ENCODE measurements at regions not wholly inside any gene's neighbourhood (a gene's known extent, or its start where the extent isn't known, plus 50 kb on each side); places are given as distances from the start of the nearest gene placed in this dataset.
"Not testable (repeated sequence)": the region's sequence is repeated elsewhere in the genome, so short reads cannot be mapped to it uniquely, and the experiment has no call there.

DNA sequence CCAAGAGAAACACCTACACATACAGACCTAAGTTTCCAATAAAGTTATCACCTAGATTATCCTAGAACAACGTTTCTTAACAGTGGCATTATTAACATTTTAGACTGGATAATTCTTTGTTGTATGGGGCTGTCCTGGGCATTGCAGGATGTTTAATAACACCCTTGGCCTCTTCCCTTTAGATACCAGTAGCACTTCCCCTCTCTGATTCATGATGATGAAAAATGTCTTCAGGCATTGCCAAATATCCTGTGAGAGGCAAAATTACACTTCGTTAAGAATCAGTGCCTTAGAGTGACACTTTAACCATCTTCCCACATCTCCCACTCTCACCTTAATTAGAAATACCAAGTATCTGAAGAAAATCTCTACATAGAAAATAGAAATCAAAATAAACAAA is 352.6 kb downstream of the CGGBP1 start:
- DNase-seq: no peak

- DNase-seq: no peak
These were observed 356.2 kb downstream of the CGGBP1 start for GRCh38 chr3:87702600-87702999.

DNA sequence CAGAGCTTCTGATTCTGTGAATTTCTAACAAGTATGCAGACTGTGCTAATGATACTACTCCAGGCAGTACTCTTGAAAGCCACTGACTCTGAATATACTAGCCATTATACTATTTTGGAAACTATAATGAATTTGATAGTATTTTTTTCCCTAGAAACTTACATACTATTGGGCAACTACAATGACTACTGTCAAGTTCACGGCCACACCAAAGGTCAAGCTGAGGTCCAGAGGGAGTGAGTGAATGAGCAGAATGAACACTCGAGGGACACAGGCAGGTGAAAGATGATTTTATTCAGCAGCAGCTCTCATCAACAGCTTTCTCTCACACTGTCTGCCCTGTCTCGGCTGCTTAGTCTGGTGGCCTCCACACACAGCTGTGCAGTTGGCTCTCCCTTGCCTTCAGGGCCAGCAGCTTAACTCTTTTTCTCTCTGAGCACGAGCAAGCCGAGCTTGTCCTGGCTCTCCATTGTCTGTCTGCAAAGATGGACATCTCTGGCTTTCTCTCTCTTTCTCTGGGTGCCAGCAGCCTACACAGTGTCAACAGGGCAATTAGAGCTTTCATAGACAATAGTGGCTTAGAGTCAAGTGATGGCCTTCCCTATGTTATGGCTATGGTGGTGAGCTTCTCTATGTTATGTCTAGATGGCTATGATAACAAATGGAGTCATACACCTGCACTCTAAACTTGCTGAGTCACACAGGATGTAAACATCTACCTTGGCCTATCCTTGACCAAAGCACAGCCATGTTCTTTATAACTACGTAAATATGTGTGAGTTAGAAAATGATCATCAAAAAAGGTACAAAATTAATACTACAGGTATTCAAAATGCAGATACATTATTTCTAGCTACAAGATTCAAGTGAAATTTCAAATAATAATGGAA is 362.4 kb downstream of the CGGBP1 start:
- no peak for DNase-seq

- peak; percentile 64 for DNase-seq
These were observed 364.1 kb downstream of the CGGBP1 start for GRCh38 chr3:87694678-87695077.

- no peak for DNase-seq
These were observed 367.7 kb downstream of the CGGBP1 start for GRCh38 chr3:87691109-87691508.

DNA sequence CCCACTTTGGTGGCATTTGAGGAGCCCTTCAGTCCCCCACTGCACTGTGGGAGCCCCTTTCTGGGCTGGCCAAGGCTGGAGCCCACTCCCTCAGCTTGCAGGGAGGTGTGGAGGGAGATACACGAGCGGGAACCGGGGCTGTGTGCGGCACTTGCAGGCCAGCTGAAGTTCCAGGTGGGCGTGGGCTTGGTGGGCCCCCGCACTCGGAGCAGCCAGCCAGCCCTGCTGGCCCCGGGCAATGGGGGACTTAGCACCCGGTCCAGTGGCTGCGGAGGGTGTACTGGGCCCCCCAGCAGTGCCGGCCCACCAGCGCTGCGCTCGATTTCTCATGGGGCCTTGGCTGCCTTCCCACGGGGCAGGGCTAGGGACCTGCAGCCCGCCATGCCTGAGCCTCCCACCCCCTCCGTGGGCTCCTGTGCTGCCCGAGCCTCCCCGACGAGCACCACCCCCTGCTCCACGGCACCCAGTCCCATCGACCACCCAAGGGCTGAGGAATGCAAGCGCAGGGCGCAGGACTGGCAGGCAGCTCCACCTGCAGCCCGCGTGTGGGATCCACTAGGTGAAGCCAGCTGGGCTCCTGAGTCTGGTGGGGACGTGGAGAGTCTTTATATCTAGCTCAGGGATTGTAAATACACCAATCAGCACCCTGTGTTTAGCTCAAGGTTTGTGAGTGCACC is 379.7 kb downstream of the CGGBP1 start:
- DNase-seq: not testable (repeated sequence)

GRCh38 chr3:87674397-87675161 is 384.2 kb downstream of the CGGBP1 start:
- DNase-seq: no peak

GRCh38 chr3:87673132-87673531 is 385.7 kb downstream of the CGGBP1 start:
- DNase-seq: no peak

DNA sequence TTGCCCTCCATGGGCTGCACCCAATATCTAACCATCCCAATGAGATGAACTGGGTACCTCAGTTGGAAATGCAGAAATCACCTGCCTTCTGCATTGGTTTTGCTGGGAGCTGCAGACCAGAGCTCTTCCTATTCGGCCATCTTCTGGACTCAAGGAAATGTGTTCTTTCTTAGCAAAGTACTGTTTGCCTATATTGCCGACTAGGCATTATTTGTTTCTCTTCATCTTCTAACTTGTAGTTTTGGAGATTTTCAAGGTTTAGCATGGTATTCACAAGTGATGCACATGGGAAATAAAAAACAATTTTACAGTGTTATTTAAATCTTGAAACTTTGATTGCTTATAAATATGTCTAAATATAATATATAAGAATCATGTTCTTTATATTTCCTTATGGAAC is 377.8 kb upstream of the POU1F1 start:
- DNase-seq: no peak

GRCh38 chr3:87653138-87653537 is 376.8 kb upstream of the POU1F1 start:
- not testable (repeated sequence) for DNase-seq

GRCh38 chr3:87634426-87634825 is 358.0 kb upstream of the POU1F1 start:
- DNase-seq: no peak

- no peak for DNase-seq
These were observed 350.9 kb upstream of the POU1F1 start for GRCh38 chr3:87627316-87627715.

- no peak for DNase-seq
These were observed 350.2 kb upstream of the POU1F1 start for GRCh38 chr3:87626546-87626945.

- DNase-seq: no peak
These were observed 349.5 kb upstream of the POU1F1 start for GRCh38 chr3:87625876-87626275.

DNA sequence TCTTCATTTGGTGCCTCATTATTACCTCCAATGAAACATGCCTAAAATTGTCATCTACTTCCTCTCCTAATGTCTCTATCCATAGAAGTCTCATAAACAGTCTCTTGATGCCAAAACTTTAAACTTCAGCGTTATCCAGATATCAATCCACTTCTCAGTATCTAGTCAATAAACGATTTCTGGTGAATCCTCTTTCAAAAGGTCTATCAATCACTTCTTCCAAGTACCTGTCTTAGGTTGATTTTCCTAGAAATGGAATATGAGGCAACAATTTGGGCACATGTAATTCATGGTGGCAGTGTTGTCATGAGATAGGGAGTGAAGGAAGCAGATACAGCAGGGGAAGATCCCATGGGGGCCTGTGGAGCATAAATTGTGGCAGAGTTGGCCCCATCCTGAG is 348.5 kb upstream of the POU1F1 start:
- no peak for DNase-seq

- DNase-seq: no peak
These were observed 345.3 kb upstream of the POU1F1 start for GRCh38 chr3:87621667-87622066.

GRCh38 chr3:87615506-87615905 is 339.1 kb upstream of the POU1F1 start:
- DNase-seq: no peak

- no peak for DNase-seq
These were observed 338.6 kb upstream of the POU1F1 start for GRCh38 chr3:87614998-87615397.

DNA sequence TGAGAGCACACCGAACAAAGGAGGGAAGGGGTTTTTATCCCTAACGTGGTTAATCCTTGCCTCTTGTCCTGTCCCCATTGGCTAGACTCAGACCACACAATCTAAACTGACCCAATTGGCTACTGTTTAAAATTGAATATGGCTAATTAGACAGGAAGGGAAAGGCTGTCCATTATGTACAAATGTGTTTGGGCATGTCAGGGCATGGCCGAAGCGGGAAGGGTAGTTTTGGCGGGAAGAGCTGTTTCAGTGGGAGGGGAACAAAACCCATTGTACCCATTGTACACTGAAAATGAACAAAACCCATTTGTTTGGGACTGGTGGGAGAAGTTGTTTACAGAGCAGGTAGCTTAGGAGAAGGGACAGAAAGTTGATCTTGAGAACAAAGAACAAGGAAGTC is 330.9 kb upstream of the POU1F1 start:
- no peak for DNase-seq

DNA sequence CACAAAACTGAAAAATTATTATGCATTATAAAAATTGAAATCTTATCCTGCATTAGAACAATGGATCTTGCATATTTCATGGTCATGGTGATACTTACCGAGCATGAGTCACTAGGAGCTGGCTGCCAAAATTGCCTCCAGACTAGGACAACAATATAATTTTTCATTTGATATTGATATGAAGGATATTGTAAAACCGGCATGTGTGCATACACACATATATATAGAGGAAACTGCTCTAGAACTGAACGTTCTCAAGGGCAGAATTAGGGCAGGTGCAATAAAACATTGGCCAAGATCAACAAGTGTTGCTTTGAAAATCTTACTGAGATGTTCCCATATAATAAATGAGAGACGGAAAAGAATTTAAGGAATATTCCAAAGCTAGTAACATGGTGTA is 319.4 kb upstream of the POU1F1 start:
- DNase-seq: no peak

GRCh38 chr3:87581240-87581639 is 304.9 kb upstream of the POU1F1 start:
- no peak for DNase-seq

GRCh38 chr3:87576752-87577151 is 300.4 kb upstream of the POU1F1 start:
- DNase-seq: no peak

DNA sequence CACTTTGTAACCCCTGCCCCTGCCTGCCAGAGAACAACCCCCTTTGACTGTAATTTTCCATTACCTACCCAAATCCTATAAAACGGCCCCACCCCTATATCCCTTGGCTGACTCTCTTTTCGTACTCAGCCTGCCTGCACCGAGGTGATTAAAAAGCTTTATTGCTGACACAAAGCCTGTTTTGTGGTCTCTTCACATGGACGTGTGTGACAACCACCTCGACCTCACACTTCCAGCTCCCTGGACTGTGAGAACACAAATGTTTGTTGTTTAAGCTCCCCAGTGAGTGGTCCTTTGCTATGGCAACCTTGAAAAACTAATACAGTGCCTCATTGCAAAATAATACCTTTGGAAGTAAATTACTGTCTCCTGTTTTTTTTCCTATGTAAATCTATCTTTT is 299.2 kb upstream of the POU1F1 start:
- no peak for DNase-seq

DNA sequence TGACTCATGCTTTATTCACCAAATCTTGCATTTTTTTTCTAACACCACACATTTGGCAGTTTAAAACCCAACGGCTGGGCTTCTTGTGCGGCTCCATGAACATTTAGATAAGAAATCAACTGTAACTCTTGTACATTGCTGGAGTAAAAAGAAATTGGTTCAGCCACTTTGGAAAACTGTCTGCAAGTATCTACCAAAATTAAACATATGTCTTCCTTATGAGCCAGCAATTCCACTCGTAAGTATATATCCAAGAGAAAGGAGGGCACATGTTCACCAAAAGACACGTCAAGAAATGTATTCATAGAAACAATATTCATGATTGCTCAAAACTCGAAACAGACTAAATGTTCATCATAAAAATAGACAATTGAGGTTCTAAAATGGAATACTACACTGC is 291.9 kb upstream of the POU1F1 start:
- DNase-seq: no peak
